PC-3 (cell line): ENCODE measurements at regions not wholly inside any gene's neighbourhood (a gene's known extent, or its start where the extent isn't known, plus 50 kb on each side); places are given as distances from the start of the nearest gene placed in this dataset.

ENCODE experiments used
- EZH2 ChIP-seq: fragments of 300-600 bp; sonication (generic); IDR thresholded peaks from one replicate; pipeline ENCODE4 v1.6.1; 2017; ENCODE audit warnings: antibody characterized with exemption, mild to moderate bottlenecking, low read length; ENCODE audit not compliant: unreplicated experiment
- EZH2phosphoT487 ChIP-seq: fragments of 300-600 bp; sonication (generic); IDR thresholded peaks from 2 replicates; pipeline ENCODE4 v1.6.1; 2018; ENCODE audit warnings: mild to moderate bottlenecking, antibody characterized with exemption, low read length, borderline replicate concordance
- TF ChIP-seq, protein P1 (sequence below): fragments of 300-600 bp; sonication (generic); conservative IDR thresholded peaks from 2 replicates; pipeline ENCODE4 v1.5.1; 2017; ENCODE audit warnings: antibody characterized with exemption, low read depth, mild to moderate bottlenecking, low read length

DNA sequence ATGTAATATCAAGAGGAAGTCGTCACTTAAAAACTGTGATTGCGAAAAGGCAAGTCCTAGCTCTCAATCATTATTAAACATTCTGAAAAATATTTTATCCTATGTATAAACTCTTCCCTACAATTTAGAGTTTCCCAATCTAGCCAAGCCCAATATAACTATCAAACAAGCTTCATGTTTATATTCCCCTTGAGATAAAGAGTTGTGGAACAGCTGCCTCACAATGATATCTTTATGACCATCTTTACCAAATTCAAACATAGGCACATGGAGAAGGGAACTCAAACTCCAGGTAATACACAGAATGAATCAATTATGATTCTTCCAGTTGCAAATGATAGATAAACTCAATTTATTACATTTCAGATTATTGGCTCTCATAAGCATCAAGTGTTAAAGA is 1468.7 kb downstream of the EFNA5 start:
- TF ChIP-seq EZH2 (no peak), EZH2phosphoT487 (no peak)
- TF ChIP-seq, protein P1, sequence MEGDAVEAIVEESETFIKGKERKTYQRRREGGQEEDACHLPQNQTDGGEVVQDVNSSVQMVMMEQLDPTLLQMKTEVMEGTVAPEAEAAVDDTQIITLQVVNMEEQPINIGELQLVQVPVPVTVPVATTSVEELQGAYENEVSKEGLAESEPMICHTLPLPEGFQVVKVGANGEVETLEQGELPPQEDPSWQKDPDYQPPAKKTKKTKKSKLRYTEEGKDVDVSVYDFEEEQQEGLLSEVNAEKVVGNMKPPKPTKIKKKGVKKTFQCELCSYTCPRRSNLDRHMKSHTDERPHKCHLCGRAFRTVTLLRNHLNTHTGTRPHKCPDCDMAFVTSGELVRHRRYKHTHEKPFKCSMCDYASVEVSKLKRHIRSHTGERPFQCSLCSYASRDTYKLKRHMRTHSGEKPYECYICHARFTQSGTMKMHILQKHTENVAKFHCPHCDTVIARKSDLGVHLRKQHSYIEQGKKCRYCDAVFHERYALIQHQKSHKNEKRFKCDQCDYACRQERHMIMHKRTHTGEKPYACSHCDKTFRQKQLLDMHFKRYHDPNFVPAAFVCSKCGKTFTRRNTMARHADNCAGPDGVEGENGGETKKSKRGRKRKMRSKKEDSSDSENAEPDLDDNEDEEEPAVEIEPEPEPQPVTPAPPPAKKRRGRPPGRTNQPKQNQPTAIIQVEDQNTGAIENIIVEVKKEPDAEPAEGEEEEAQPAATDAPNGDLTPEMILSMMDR = no peak
